DOHH2 (cell line): ENCODE measurements at regions not wholly inside any gene's neighbourhood (a gene's known extent, or its start where the extent isn't known, plus 50 kb on each side); places are given as distances from the start of the nearest gene placed in this dataset.

Experiments
- H3F3A ChIP-seq: fragments of 200-600 bp; sonication (generic), shearing (Covaris generic); 2 replicates; pipeline ENCODE4 v1.6.0; 2016; ENCODE audit warnings: antibody characterized with exemption, mild to moderate bottlenecking; ENCODE audit not compliant: control insufficient read depth, insufficient read depth
- H3K27ac ChIP-seq: fragments of 200-600 bp; sonication (generic); 2 replicates; pipeline ENCODE4 v1.5.1; 2014; ENCODE audit warnings: low read depth, mild to moderate bottlenecking, low read length, moderate library complexity
- H3K27me3 ChIP-seq: fragments of 200-600 bp; sonication (generic); 2 replicates; pipeline ENCODE4 v1.6.1; 2014; ENCODE audit warnings: mild to moderate bottlenecking, low read length, mixed read lengths; ENCODE audit not compliant: control insufficient read depth
- H3K36me3 ChIP-seq: fragments of 200-600 bp; sonication (generic); 2 replicates; pipeline ENCODE4 v1.6.1; 2014; ENCODE audit warnings: mild to moderate bottlenecking, low read length, moderate library complexity, mixed read lengths; ENCODE audit not compliant: control insufficient read depth
- H3K4me1 ChIP-seq: fragments of 200-600 bp; sonication (generic); 2 replicates; pipeline ENCODE4 v1.6.1; 2014; ENCODE audit warnings: mild to moderate bottlenecking, low read length, mixed read lengths; ENCODE audit not compliant: control insufficient read depth
- H3K4me2 ChIP-seq: fragments of 200-600 bp; sonication (generic); 2 replicates; pipeline ENCODE4 v1.6.0; 2014; ENCODE audit warnings: mild to moderate bottlenecking, low read length, moderate library complexity
- H3K4me3 ChIP-seq: fragments of 200-600 bp; sonication (generic); 2 replicates; pipeline ENCODE4 v1.5.1; 2014; ENCODE audit warnings: mild to moderate bottlenecking, low read length, mixed read lengths
- H3K79me2 ChIP-seq: fragments of 200-600 bp; sonication (generic); 2 replicates; pipeline ENCODE4 v1.6.1; 2014; ENCODE audit warnings: mild to moderate bottlenecking, low read length, mixed read lengths; ENCODE audit not compliant: control insufficient read depth
- H3K9me2 ChIP-seq: fragments of 200-600 bp; sonication (generic); replicated peaks from 2 replicates; pipeline ENCODE4 v1.6.1; 2014; ENCODE audit warnings: mild to moderate bottlenecking, low read length, mixed read lengths; ENCODE audit not compliant: control insufficient read depth
- H3K9me3 ChIP-seq: fragments of 200-600 bp; sonication (generic); 2 replicates; pipeline ENCODE4 v1.6.1; 2014; ENCODE audit warnings: antibody characterized with exemption, low read length, mixed read lengths; ENCODE audit not compliant: control insufficient read depth, insufficient read depth
- H4K20me1 ChIP-seq: fragments of 200-600 bp; sonication (generic); 2 replicates; pipeline ENCODE4 v1.6.0; 2014; ENCODE audit warnings: low read depth, mild to moderate bottlenecking, antibody characterized with exemption, low read length, moderate library complexity; ENCODE audit not compliant: control insufficient read depth, insufficient read depth
- CTCF ChIP-seq: fragments of 200-600 bp; sonication (generic); IDR thresholded peaks from one replicate; pipeline ENCODE4 v1.5.1; 2014; ENCODE audit warnings: antibody characterized with exemption, mild to moderate bottlenecking, low read depth, low read length; ENCODE audit not compliant: poor library complexity, severe bottlenecking
- EZH2phosphoT487 ChIP-seq: fragments of 200-600 bp; sonication (generic); IDR thresholded peaks from 2 replicates; pipeline ENCODE4 v1.6.1; 2017; ENCODE audit warnings: borderline replicate concordance, mild to moderate bottlenecking, antibody characterized with exemption, low read length, moderate library complexity, mixed read lengths

GRCh38 chr6:139597087-139597763, 222.8 kb upstream of the CITED2 start:
- Histone ChIP-seq H3K27ac (no peak overlapping the region), H4K20me1 (no peaks in the 10 kb centered on the region), H3K4me1 (no peaks in the 10 kb centered on the region), H3K79me2 (no peaks in the 10 kb centered on the region), H3K9me2 (no peaks in the 10 kb centered on the region), H3F3A (no peaks in the 10 kb centered on the region), H3K36me3 (no peaks in the 10 kb centered on the region), H3K4me3 (no peak overlapping the region), H3K27me3 (peaks cover 2% of the 10 kb centered on the region; the same call in 1 of the 2 replicates), H3K9me3 (no peaks in the 10 kb centered on the region), H3K4me2 (no peak overlapping the region)
- no peak for TF ChIP-seq EZH2phosphoT487
- no peak for TF ChIP-seq CTCF

- no peak overlapping the region for H3K27ac ChIP-seq
- no peaks in the 10 kb centered on the region for H3K36me3 ChIP-seq
- no peaks in the 10 kb centered on the region for H4K20me1 ChIP-seq
- no peaks in the 10 kb centered on the region for H3K79me2 ChIP-seq
- H3K4me1 ChIP-seq, result no peaks in the 10 kb centered on the region
- peaks cover 5% of the 10 kb centered on the region for H3K27me3 ChIP-seq
- no peaks in the 10 kb centered on the region for H3K9me2 ChIP-seq
- H3K4me3 ChIP-seq, result no peak overlapping the region
- no peak overlapping the region for H3K4me2 ChIP-seq
- TF ChIP-seq EZH2phosphoT487, result no peak
- TF ChIP-seq CTCF, result no peak
- no peaks in the 10 kb centered on the region for H3K9me3 ChIP-seq
- H3F3A ChIP-seq, result no peaks in the 10 kb centered on the region
Measured at GRCh38 chr6:139595183-139595582, 220.7 kb upstream of the CITED2 start.

GRCh38 chr6:139594333-139594965, 220.0 kb upstream of the CITED2 start:
- no peaks in the 10 kb centered on the region for H4K20me1 ChIP-seq
- no peak overlapping the region for H3K4me3 ChIP-seq
- H3F3A ChIP-seq, result no peaks in the 10 kb centered on the region
- H3K9me2 ChIP-seq, result no peaks in the 10 kb centered on the region
- H3K36me3 ChIP-seq, result no peaks in the 10 kb centered on the region
- no peak overlapping the region for H3K27ac ChIP-seq
- H3K79me2 ChIP-seq, result no peaks in the 10 kb centered on the region
- H3K27me3 ChIP-seq, result peaks cover 8% of the 10 kb centered on the region
- TF ChIP-seq CTCF (no peak), EZH2phosphoT487 (no peak)
- no peaks in the 10 kb centered on the region for H3K4me1 ChIP-seq
- no peaks in the 10 kb centered on the region for H3K9me3 ChIP-seq
- no peak overlapping the region for H3K4me2 ChIP-seq
